Epithelial cell of esophagus (primary cell): ENCODE measurements at regions not wholly inside any gene's neighbourhood (a gene's known extent, or its start where the extent isn't known, plus 50 kb on each side); places are given as distances from the start of the nearest gene placed in this dataset.

ENCODE experiments used
- DNase-seq: peaks from one replicate; pipeline ENCODE4 v3.0.0; 2010; ENCODE audit warnings: low read depth
- H3K4me3 ChIP-seq: 2 replicates; pipeline ENCODE4 v1.5.1; 2011; ENCODE audit warnings: mild to moderate bottlenecking, low read length, control low read depth
- TF ChIP-seq, protein P1 (sequence below): IDR thresholded peaks from 2 replicates; pipeline ENCODE4 v1.5.1; 2011; ENCODE audit warnings: low read depth, mild to moderate bottlenecking, low read length, control low read depth, inconsistent platforms; ENCODE audit not compliant: insufficient read depth; ENCODE audit errors: missing control alignments

DNA sequence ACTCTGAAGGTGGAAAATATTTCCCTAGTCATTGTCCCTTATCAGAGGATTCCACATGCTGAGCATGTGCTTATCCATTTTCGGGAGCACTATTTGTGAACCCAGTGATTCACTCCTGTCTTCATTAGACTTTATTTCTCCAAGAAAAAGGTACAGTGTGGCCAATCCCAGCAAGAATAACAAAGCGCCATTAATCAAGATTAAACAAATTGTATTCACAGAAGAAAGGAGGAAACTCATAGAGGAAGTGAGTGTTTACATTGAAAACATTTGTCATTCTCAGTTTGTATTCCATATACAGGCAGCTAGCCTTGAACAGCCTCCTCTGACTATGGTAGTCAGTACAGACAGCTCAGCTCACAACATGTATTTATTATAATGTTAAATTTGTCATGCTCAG lies 1669.9 kb upstream of the SPRY2 start:
- H3K4me3 ChIP-seq = no peak overlapping the region
- TF ChIP-seq, protein P1, sequence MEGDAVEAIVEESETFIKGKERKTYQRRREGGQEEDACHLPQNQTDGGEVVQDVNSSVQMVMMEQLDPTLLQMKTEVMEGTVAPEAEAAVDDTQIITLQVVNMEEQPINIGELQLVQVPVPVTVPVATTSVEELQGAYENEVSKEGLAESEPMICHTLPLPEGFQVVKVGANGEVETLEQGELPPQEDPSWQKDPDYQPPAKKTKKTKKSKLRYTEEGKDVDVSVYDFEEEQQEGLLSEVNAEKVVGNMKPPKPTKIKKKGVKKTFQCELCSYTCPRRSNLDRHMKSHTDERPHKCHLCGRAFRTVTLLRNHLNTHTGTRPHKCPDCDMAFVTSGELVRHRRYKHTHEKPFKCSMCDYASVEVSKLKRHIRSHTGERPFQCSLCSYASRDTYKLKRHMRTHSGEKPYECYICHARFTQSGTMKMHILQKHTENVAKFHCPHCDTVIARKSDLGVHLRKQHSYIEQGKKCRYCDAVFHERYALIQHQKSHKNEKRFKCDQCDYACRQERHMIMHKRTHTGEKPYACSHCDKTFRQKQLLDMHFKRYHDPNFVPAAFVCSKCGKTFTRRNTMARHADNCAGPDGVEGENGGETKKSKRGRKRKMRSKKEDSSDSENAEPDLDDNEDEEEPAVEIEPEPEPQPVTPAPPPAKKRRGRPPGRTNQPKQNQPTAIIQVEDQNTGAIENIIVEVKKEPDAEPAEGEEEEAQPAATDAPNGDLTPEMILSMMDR = no peak
- DNase-seq = no peak

DNA sequence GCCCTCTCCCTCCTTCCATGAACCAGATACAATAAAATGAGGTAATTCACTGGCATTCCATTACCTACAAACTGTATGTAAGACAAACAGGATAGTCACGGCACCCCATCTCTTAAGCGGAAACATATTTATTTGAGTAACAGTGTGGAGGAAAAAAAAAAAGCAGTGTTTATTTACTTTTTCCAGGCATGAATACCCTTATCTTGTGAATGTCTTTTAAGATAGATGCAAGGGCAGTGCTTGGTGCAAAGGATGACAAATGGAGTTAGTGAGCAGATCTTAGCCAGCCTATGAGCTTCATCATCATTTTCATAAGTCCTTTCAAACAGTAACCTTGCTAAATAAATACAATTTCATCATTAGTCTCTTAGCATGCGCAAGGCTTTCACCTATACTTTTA lies 1661.8 kb upstream of the SPRY2 start:
- DNase-seq = no peak
- H3K4me3 ChIP-seq = no peak overlapping the region
- TF ChIP-seq, protein P1 = no peak

DNA sequence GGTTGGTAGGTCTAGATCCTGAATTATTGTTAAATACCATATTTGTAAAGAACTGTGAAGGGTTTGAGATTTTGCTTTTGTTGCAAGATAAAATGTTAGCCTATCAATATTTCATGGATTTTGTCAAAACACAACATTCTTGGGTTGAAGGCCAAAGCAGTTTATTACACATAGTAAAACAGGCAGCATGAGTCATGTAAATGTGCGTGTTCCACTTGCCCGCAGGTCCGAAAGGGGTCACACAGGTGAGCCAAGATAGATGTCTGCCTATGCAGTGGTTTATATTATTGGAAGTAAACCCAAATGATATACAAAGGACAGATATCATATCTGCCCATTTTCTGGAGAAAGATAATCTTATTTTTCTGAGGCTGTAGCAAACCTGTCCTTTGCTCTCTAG lies 1654.4 kb upstream of the SPRY2 start:
- DNase-seq = no peak
- H3K4me3 ChIP-seq = no peak overlapping the region
- TF ChIP-seq, protein P1 = no peak

DNA sequence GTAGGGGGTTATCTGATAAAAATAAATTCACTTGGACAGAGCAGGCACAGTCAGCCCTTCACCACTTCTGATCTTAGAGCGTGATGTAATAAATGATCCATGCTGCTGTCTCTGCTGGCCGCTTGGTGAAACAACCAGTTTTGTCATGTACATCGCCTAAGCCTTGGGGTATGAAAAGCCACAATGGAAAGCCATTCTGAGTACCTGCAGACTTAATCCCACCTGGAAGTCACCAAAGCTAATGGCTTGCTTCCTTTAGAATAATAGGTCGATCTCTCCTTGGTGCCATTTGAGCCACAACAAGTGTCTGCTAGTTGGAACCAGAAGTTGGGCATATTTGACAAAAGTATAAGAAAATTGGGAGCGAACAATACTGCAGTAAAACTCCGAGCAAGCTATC lies 1649.7 kb upstream of the SPRY2 start:
- no peak overlapping the region for H3K4me3 ChIP-seq
- DNase-seq = no peak
- TF ChIP-seq, protein P1 = no peak

DNA sequence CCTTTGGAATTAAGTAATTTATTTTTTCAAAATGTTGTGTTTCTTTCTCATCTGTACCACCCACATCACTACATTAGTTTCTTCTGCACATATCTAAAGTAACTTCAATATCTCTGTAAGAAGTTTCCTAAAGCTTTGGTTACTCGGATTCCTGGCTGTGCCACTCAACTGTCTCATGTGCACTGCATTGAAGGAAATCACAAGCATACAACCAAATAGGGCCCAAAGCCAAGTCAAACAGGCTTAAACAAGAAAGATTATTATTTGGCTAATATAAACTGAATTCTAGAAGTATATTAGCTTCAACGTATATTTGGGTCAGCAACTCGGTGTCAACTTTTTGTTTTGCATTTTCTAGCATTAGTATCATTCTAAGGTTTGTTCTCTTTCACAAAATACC lies 1647.6 kb upstream of the SPRY2 start:
- DNase-seq = no peak
- TF ChIP-seq, protein P1 = no peak
- no peak overlapping the region for H3K4me3 ChIP-seq

DNA sequence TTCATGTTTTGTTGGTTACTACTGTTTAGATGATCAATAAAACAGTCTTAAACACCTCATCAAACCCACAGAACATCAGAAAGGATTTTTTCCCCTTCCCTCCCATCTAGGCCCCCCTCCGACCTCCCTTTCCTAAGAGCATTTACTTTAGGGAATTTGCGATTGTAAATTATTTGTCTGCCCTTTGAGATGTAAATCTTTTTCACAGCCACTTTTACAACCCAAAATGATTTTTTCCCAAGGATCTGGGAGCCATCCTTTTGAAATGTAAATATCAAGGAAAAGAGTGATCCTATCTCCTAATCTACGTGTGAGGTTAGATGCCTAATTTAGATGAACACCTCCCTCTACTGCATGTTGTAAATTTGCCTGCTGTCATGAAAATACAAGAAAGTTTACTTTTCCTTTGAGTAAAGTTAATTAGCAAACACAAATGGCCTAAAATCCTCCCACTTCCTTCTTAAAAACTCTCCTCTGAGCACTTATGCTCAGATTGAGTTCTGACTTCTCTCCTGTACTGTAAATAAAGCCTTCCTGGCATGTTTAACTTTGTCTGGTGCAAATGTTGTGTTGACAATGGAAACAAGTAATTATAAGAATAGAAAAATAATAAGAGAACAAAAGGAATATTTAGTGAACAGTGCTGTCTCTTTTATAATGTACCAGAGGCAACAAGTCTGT lies 1646.9 kb upstream of the SPRY2 start:
- H3K4me3 ChIP-seq = no peak overlapping the region
- TF ChIP-seq, protein P1 = no peak
- DNase-seq = no peak

DNA sequence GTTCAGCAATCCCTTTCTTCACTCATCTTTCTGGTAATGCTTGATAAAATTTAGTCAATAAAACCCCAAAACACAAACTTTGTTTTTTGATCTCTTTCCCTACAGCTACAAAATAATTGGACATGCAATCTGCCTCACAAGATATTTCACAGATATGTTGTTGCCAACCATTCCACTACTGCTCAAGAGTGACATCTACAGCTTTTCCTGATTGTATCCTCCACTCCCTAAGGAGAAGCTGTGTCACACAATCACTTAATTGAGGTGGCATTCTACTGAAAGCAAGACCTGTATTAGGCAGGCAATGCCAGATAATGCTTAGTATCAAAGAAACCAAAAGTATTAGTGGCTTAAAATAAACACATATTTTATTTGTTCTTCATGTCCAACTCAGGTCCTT lies 1646.2 kb upstream of the SPRY2 start:
- H3K4me3 ChIP-seq = no peak overlapping the region
- peak; percentile 10 for DNase-seq
- TF ChIP-seq, protein P1 = peak; percentile 37
